Smooth muscle cell (in vitro differentiated cells): ENCODE measurements at regions not wholly inside any gene's neighbourhood (a gene's known extent, or its start where the extent isn't known, plus 50 kb on each side); places are given as distances from the start of the nearest gene placed in this dataset.

Experiments used
- DNase-seq: peaks from one replicate; lab custom pipeline; 2025; ENCODE audit not compliant: unreplicated experiment; lab: John Stamatoyannopoulos, UW
- H2AFZ ChIP-seq: fragments of 200-600 bp; sonication (generic); 2 replicates; pipeline ENCODE4 v1.6.0; 2016; ENCODE audit warnings: antibody characterized with exemption, low read depth, mild to moderate bottlenecking
- H3F3A ChIP-seq: fragments of 200-600 bp; sonication (generic); 2 replicates; pipeline ENCODE4 v1.6.0; 2017; ENCODE audit warnings: antibody characterized with exemption, low read depth
- H3K27ac ChIP-seq: fragments of 200-600 bp; sonication (generic); 2 replicates; pipeline ENCODE4 v1.5.1; 2016; ENCODE audit warnings: low read depth, mild to moderate bottlenecking
- H3K27me3 ChIP-seq: fragments of 200-600 bp; sonication (generic); 2 replicates; pipeline ENCODE4 v1.6.1; 2016; ENCODE audit warnings: low read depth, mild to moderate bottlenecking
- H3K36me3 ChIP-seq: fragments of 200-600 bp; sonication (generic); 2 replicates; pipeline ENCODE4 v1.5.1; 2016; ENCODE audit warnings: low read depth
- H3K4me1 ChIP-seq: fragments of 200-600 bp; sonication (generic); 2 replicates; pipeline ENCODE4 v1.5.1; 2016; ENCODE audit warnings: low read depth
- H3K4me2 ChIP-seq: fragments of 200-600 bp; sonication (generic); 2 replicates; pipeline ENCODE4 v1.6.0; 2016; ENCODE audit warnings: mild to moderate bottlenecking
- H3K4me3 ChIP-seq: fragments of 200-600 bp; sonication (generic); 2 replicates; pipeline ENCODE4 v1.5.1; 2016; ENCODE audit warnings: mild to moderate bottlenecking
- H3K79me2 ChIP-seq: fragments of 200-600 bp; sonication (generic); 2 replicates; pipeline ENCODE4 v1.6.0; 2016; ENCODE audit warnings: low read depth, mild to moderate bottlenecking
- H3K9ac ChIP-seq: fragments of 200-600 bp; sonication (generic); 2 replicates; pipeline ENCODE4 v1.6.0; 2016; ENCODE audit warnings: low read depth
- H3K9me3 ChIP-seq: fragments of 200-600 bp; sonication (generic); replicated peaks from 2 replicates; pipeline ENCODE4 v1.5.1; 2016; ENCODE audit warnings: low read depth
- H4K20me1 ChIP-seq: fragments of 200-600 bp; sonication (generic); 2 replicates; pipeline ENCODE4 v1.6.0; 2016; ENCODE audit warnings: low read depth
- CTCF ChIP-seq: fragments of 200-600 bp; sonication (generic); IDR thresholded peaks from 2 replicates; pipeline ENCODE4 v1.5.1; 2017; ENCODE audit warnings: borderline replicate concordance, mild to moderate bottlenecking, antibody characterized with exemption; ENCODE audit not compliant: insufficient read depth, poor library complexity, severe bottlenecking
- WGBS: methylation state at CpG from one replicate; pipeline ENCODE4 v1.1.7; 2016; ENCODE audit warnings: low lambda C conversion rate; 5-methylcytosine and 5-hydroxymethylcytosine counted together

GRCh38 chr10:65032867-65033769, 1511.9 kb downstream of the REEP3 start:
- Histone ChIP-seq H3K9ac (no peak overlapping the region), H3F3A (no peaks in the 10 kb centered on the region), H3K27ac (no peak overlapping the region), H3K36me3 (no peaks in the 10 kb centered on the region), H3K9me3 (no peaks in the 10 kb centered on the region), H3K4me1 (no peaks in the 10 kb centered on the region), H2AFZ (no peak overlapping the region), H3K4me3 (peak overlapping the region; percentile 10), H3K4me2 (no peak overlapping the region), H3K27me3 (no peaks in the 10 kb centered on the region), H3K79me2 (no peaks in the 10 kb centered on the region), H4K20me1 (no peaks in the 10 kb centered on the region)
- 86% methylated on average over 4 of the region's 4 CpGs for WGBS
- DNase-seq = no peak
- TF ChIP-seq CTCF = no peak

GRCh38 chr10:65033957-65034356, 1512.8 kb downstream of the REEP3 start:
- Histone ChIP-seq H3F3A (no peaks in the 10 kb centered on the region), H3K4me2 (no peak overlapping the region), H4K20me1 (no peaks in the 10 kb centered on the region), H3K9ac (no peak overlapping the region), H2AFZ (no peak overlapping the region), H3K4me3 (no peak overlapping the region), H3K27ac (no peak overlapping the region), H3K9me3 (no peaks in the 10 kb centered on the region), H3K79me2 (no peaks in the 10 kb centered on the region), H3K27me3 (no peaks in the 10 kb centered on the region), H3K4me1 (no peaks in the 10 kb centered on the region), H3K36me3 (no peaks in the 10 kb centered on the region)
- WGBS = 95% methylated on average over 4 of the region's 4 CpGs
- DNase-seq = no peak
- no peak for TF ChIP-seq CTCF

GRCh38 chr10:65040796-65041195, 1519.6 kb downstream of the REEP3 start:
- H3K4me1 ChIP-seq = no peaks in the 10 kb centered on the region
- H4K20me1 ChIP-seq = no peaks in the 10 kb centered on the region
- DNase-seq = no peak
- H3K27me3 ChIP-seq = no peaks in the 10 kb centered on the region
- H3K79me2 ChIP-seq = no peaks in the 10 kb centered on the region
- no peak overlapping the region for H2AFZ ChIP-seq
- H3K4me3 ChIP-seq = no peak overlapping the region
- no peak overlapping the region for H3K4me2 ChIP-seq
- H3K9me3 ChIP-seq = no peaks in the 10 kb centered on the region
- no peak overlapping the region for H3K27ac ChIP-seq
- no peak overlapping the region for H3K9ac ChIP-seq
- TF ChIP-seq CTCF = no peak
- H3F3A ChIP-seq = no peaks in the 10 kb centered on the region
- H3K36me3 ChIP-seq = no peaks in the 10 kb centered on the region

DNA sequence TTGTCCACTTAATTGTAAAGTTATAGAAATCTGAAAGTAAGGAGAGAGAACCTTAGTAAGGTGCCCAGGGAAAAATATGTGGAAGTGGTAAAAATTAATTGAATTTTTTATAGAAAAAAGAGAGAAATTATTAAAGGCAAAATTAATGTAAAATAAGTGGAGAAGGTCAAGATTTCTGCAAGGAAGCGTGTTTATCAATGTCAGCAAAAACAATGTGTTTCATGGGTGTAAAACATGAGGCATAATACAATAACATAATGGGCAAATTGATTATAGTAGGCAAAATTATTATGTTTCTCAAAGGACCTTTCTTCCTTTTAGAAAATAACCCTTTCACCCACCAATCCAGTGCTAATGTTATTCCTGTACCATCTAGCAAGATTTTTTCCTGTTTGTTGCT, 1520.1 kb downstream of the REEP3 start:
- Histone ChIP-seq H3F3A (no peaks in the 10 kb centered on the region), H3K36me3 (no peaks in the 10 kb centered on the region), H3K4me1 (no peaks in the 10 kb centered on the region), H3K4me2 (no peak overlapping the region), H3K27me3 (no peaks in the 10 kb centered on the region), H3K9me3 (no peaks in the 10 kb centered on the region), H3K4me3 (no peak overlapping the region), H2AFZ (no peak overlapping the region), H3K9ac (no peak overlapping the region), H3K27ac (no peak overlapping the region), H4K20me1 (no peaks in the 10 kb centered on the region), H3K79me2 (no peaks in the 10 kb centered on the region)
- WGBS = 91% methylated on average over 1 of the region's 1 CpG
- no peak for TF ChIP-seq CTCF
- no peak for DNase-seq
